Spleen (tissue), 7 donors: ENCODE measurements at regions not wholly inside any gene's neighbourhood (a gene's known extent, or its start where the extent isn't known, plus 50 kb on each side); places are given as distances from the start of the nearest gene placed in this dataset.

ENCODE experiments used
- POLR2A ChIP-seq, 3 donors: fragments of 450-650 bp; IDR thresholded peaks; one replicate each; pipeline ENCODE4 v1.5.1; 2017; ENCODE audit warnings: antibody characterized with exemption in 3 of 3, mild to moderate bottlenecking in 1 of 3
- POLR2AphosphoS5 ChIP-seq, 3 donors: sonication (generic); formaldehyde crosslinking; IDR thresholded peaks; one replicate each; pipeline ENCODE4 v1.5.1; 2017; ENCODE audit warnings: antibody characterized with exemption in 3 of 3
- TF ChIP-seq, protein P1 (sequence below), 11 experiments: fragments of 200-600 bp in 7 of 11; fragments of 450-650 bp in 4 of 11; sonication (generic) in 4 of 11; IDR thresholded peaks in 8 of 11; conservative IDR thresholded peaks in 3 of 11; 1 replicate in 7 of 11; 2 replicates in 4 of 11; pipeline versions ENCODE4 v1.4.0 to v1.8.0; 2016 to 2021; ENCODE audit warnings: antibody characterized with exemption in 11 of 11, inconsistent platforms in 4 of 11, mild to moderate bottlenecking in 1 of 11
- donor health status: DM: no; HTN: no; CAD: no; lungs with moderate emphysema.
- donor health status: DM: no; HTN: no; CAD: no.
- donor health status: DM: no; HTN: no; CAD: no.

DNA sequence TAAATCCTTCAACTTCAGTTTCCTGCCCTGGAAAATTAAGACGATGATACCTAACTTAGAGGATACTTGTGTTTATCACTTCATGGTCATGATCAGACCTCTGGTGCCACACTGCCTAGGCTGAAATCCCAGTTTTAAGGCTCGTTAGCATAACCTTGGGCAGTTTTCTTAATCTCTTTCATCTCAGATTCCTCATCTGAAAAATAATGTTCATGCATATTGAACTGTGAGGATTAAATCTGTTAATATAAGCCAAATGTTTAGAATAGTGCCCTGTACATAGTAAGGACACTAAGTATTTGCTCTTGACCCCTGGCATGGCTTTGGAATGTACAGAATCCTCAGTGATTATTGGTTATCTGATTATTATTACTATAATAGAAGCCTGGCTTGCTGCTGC is 79.7 kb downstream of the OGFRL1 start:
- TF ChIP-seq, protein P1, sequence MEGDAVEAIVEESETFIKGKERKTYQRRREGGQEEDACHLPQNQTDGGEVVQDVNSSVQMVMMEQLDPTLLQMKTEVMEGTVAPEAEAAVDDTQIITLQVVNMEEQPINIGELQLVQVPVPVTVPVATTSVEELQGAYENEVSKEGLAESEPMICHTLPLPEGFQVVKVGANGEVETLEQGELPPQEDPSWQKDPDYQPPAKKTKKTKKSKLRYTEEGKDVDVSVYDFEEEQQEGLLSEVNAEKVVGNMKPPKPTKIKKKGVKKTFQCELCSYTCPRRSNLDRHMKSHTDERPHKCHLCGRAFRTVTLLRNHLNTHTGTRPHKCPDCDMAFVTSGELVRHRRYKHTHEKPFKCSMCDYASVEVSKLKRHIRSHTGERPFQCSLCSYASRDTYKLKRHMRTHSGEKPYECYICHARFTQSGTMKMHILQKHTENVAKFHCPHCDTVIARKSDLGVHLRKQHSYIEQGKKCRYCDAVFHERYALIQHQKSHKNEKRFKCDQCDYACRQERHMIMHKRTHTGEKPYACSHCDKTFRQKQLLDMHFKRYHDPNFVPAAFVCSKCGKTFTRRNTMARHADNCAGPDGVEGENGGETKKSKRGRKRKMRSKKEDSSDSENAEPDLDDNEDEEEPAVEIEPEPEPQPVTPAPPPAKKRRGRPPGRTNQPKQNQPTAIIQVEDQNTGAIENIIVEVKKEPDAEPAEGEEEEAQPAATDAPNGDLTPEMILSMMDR (IDR thresholded peaks at IDR 0.05 in 8 of 11, conservative IDR thresholded peaks at IDR 0.05 in 3 of 11): no peak
- TF ChIP-seq POLR2A (IDR thresholded peaks at IDR 0.05): no peak
- no peak for TF ChIP-seq POLR2AphosphoS5 (IDR thresholded peaks at IDR 0.05)
